H1 (cell line): ENCODE measurements at regions not wholly inside any gene's neighbourhood (a gene's known extent, or its start where the extent isn't known, plus 50 kb on each side); places are given as distances from the start of the nearest gene placed in this dataset.

ENCODE experiments used
- CTCF ChIA-PET: fragments of 300-600 bp; sonication (Branson Sonifier 250); formaldehyde crosslinking; loops from one replicate; lab custom pipeline; 2021; ENCODE audit not compliant: partially characterized antibody; lab: Charles Lee
- POLR2A ChIA-PET: fragments of 300-600 bp; sonication (Branson Sonifier 250); formaldehyde crosslinking; loops from one replicate; lab custom pipeline; 2021; ENCODE audit warnings: inconsistent platforms; ENCODE audit not compliant: partially characterized antibody; lab: Charles Lee
- DNase-seq, 2 experiments: peaks; one replicate each; pipeline versions ENCODE4 v3.0.0 to v3.0.0-alpha.2; 2010 to 2022; ENCODE audit warnings: low spot score in 2 of 2, low read depth in 1 of 2, mixed read lengths in 1 of 2
- FAIRE-seq: peaks from 2 replicates; lab custom pipeline; 2011; peaks lifted over from hg19 to GRCh38; lab: Jason Lieb, UNC
- H2AFZ ChIP-seq: 2 replicates; pipeline ENCODE4 v1.8.1; 2012; ENCODE audit warnings: low read length, inconsistent platforms
- H2AK5ac ChIP-seq: 2 replicates; pipeline ENCODE4 v1.6.1; 2013; ENCODE audit warnings: low read depth, low read length
- H2BK120ac ChIP-seq: replicated peaks from 2 replicates; pipeline ENCODE3; 2013; ENCODE audit warnings: low read depth, low read length, inconsistent platforms
- H2BK12ac ChIP-seq: 2 replicates; pipeline ENCODE4 v1.6.1; 2013; ENCODE audit warnings: low read depth, low read length
- H2BK15ac ChIP-seq: 2 replicates; pipeline ENCODE4 v1.6.1; 2013; ENCODE audit warnings: low read length
- H2BK20ac ChIP-seq: 2 replicates; pipeline ENCODE4 v1.6.1; 2013; ENCODE audit warnings: low read length
- H2BK5ac ChIP-seq: 2 replicates; pipeline ENCODE4 v1.6.1; 2013; ENCODE audit warnings: low read depth, low read length
- H3K14ac ChIP-seq: 2 replicates; pipeline ENCODE4 v1.6.1; 2013; ENCODE audit warnings: inconsistent platforms; ENCODE audit not compliant: insufficient read length
- H3K18ac ChIP-seq: 2 replicates; pipeline ENCODE4 v1.6.1; 2013; ENCODE audit warnings: low read length; ENCODE audit errors: extremely low read depth
- H3K23ac ChIP-seq: 2 replicates; pipeline ENCODE4 v1.6.1; 2013; ENCODE audit warnings: inconsistent platforms; ENCODE audit not compliant: insufficient read length
- H3K23me2 ChIP-seq: 2 replicates; pipeline ENCODE4 v1.6.1; 2013; ENCODE audit warnings: low read depth, low read length
- H3K27ac ChIP-seq: 2 replicates; pipeline ENCODE4 v1.6.1; 2011; ENCODE audit warnings: low read depth, low read length, inconsistent platforms
- H3K27me3 ChIP-seq, 4 experiments: replicated peaks in 1 of 4; 1 replicate in 1 of 4; 2 replicates in 3 of 4; pipeline versions ENCODE4 v1.6.1 to v1.8.1; 2011 to 2013; ENCODE audit warnings: low read length in 3 of 4, mild to moderate bottlenecking in 3 of 4, inconsistent platforms in 2 of 4, mixed read lengths in 2 of 4, moderate library complexity in 1 of 4; ENCODE audit not compliant: control insufficient read depth in 3 of 4, insufficient read depth in 3 of 4; ENCODE audit errors: extremely low read depth in 1 of 4
- H3K36me3 ChIP-seq, 4 experiments: 2 replicates each; pipeline versions ENCODE4 v1.6.1 to v1.8.1; 2011 to 2013; ENCODE audit warnings: mild to moderate bottlenecking in 4 of 4, low read length in 3 of 4, moderate library complexity in 2 of 4, control low read depth in 1 of 4, inconsistent platforms in 1 of 4; ENCODE audit not compliant: insufficient read depth in 4 of 4, control insufficient read depth in 2 of 4
- H3K4ac ChIP-seq: replicated peaks from 2 replicates; pipeline ENCODE3; 2013; ENCODE audit warnings: low read length, low read depth, mixed read lengths, inconsistent platforms; ENCODE audit not compliant: insufficient read length
- H3K4me1 ChIP-seq, 4 experiments: replicated peaks in 1 of 4; 1 replicate in 1 of 4; 2 replicates in 3 of 4; pipeline versions ENCODE4 v1.6.1 to v1.8.1; 2011 to 2013; ENCODE audit warnings: low read length in 3 of 4, inconsistent platforms in 2 of 4, mixed read lengths in 1 of 4; ENCODE audit not compliant: insufficient read depth in 4 of 4, control insufficient read depth in 3 of 4
- H3K4me2 ChIP-seq, 2 experiments: 2 replicates each; pipeline versions ENCODE4 v1.6.1 to v1.8.1; 2011 to 2013; ENCODE audit warnings: low read depth in 2 of 2, low read length in 2 of 2, control low read depth in 1 of 2, inconsistent platforms in 1 of 2, mild to moderate bottlenecking in 1 of 2; ENCODE audit not compliant: insufficient read depth in 1 of 2
- H3K4me3 ChIP-seq, 4 experiments: fragments of 200-600, 300-600 bp in 1 of 4; sonication (generic), shearing (Covaris generic), sonication (Bioruptor Twin) in 1 of 4; 2 replicates each; pipeline versions ENCODE4 v1.5.1 to v1.8.1; 2011 to 2016; ENCODE audit warnings: low read length in 4 of 4, low read depth in 3 of 4, control low read depth in 2 of 4, inconsistent platforms in 2 of 4, mild to moderate bottlenecking in 2 of 4, mixed read lengths in 1 of 4, moderate library complexity in 1 of 4; ENCODE audit not compliant: insufficient read depth in 2 of 4; ENCODE audit errors: extremely low read depth in 1 of 4
- H3K56ac ChIP-seq: replicated peaks from 2 replicates; pipeline ENCODE3; 2013; ENCODE audit warnings: low read depth, mild to moderate bottlenecking, mixed read lengths, low read length, inconsistent platforms; ENCODE audit not compliant: insufficient read length
- H3K79me1 ChIP-seq: 2 replicates; pipeline ENCODE4 v1.6.1; 2013; ENCODE audit warnings: low read depth, low read length, control low read depth
- H3K79me2 ChIP-seq, 2 experiments: 2 replicates each; pipeline versions ENCODE4 v1.6.1 to v1.8.1; 2012 to 2013; ENCODE audit warnings: low read length in 2 of 2, mild to moderate bottlenecking in 2 of 2, inconsistent platforms in 1 of 2; ENCODE audit not compliant: insufficient read depth in 2 of 2, control insufficient read depth in 1 of 2
- H3K9ac ChIP-seq, 4 experiments: replicated peaks in 1 of 4; 1 replicate in 1 of 4; 2 replicates in 3 of 4; pipeline versions ENCODE4 v1.6.1 to v1.8.1; 2011 to 2013; ENCODE audit warnings: low read depth in 3 of 4, low read length in 3 of 4, control low read depth in 2 of 4, mild to moderate bottlenecking in 2 of 4, moderate library complexity in 2 of 4, inconsistent platforms in 1 of 4; ENCODE audit errors: extremely low read depth in 1 of 4
- H3K9me3 ChIP-seq, 2 experiments: 2 replicates each; pipeline versions ENCODE4 v1.6.1 to v1.8.1; 2012 to 2013; ENCODE audit warnings: mild to moderate bottlenecking in 2 of 2, moderate library complexity in 2 of 2, control low read depth in 1 of 2, inconsistent platforms in 1 of 2, low read depth in 1 of 2, low read length in 1 of 2, mixed read lengths in 1 of 2; ENCODE audit not compliant: insufficient read depth in 2 of 2
- H4K20me1 ChIP-seq, 2 experiments: replicated peaks in 1 of 2; 2 replicates each; pipeline versions ENCODE3 to v1.8.1; 2011 to 2013; ENCODE audit warnings: inconsistent platforms in 2 of 2, low read length in 2 of 2, mild to moderate bottlenecking in 1 of 2; ENCODE audit not compliant: insufficient read depth in 2 of 2, control insufficient read depth in 1 of 2
- H4K5ac ChIP-seq: 2 replicates; pipeline ENCODE4 v1.6.1; 2013; ENCODE audit warnings: low read length, low read depth, mixed read lengths, inconsistent platforms; ENCODE audit not compliant: insufficient read length
- H4K8ac ChIP-seq: 2 replicates; pipeline ENCODE4 v1.8.0; 2013; ENCODE audit warnings: mild to moderate bottlenecking, moderate library complexity, low read length, inconsistent platforms; ENCODE audit not compliant: insufficient read depth; ENCODE audit errors: extremely low read depth
- H4K91ac ChIP-seq: replicated peaks from 2 replicates; pipeline ENCODE3; 2013; ENCODE audit warnings: low read length, mixed read lengths, inconsistent platforms; ENCODE audit not compliant: insufficient read length
- CBX5 ChIP-seq: fragments of 300-800, 300-1000 bp; sonication (generic); IDR thresholded peaks from 2 replicates; pipeline ENCODE4 v1.7.1; 2016; ENCODE audit warnings: antibody characterized with exemption, low read length, low read depth
- EGR1 ChIP-seq: IDR thresholded peaks from 2 replicates; pipeline ENCODE4 v1.6.1; 2011; ENCODE audit warnings: low read depth, low read length, borderline replicate concordance
- EP300 ChIP-seq, 2 experiments: IDR thresholded peaks; 1 replicate in 1 of 2; 2 replicates in 1 of 2; pipeline ENCODE4 v1.6.1; 2011 to 2012; ENCODE audit warnings: low read depth in 2 of 2, low read length in 2 of 2, mild to moderate bottlenecking in 2 of 2, borderline replicate concordance in 1 of 2, inconsistent platforms in 1 of 2, moderate library complexity in 1 of 2
- JUND ChIP-seq: IDR thresholded peaks from 2 replicates; pipeline ENCODE4 v1.6.1; 2011; ENCODE audit warnings: mild to moderate bottlenecking, improper control_type of control experiment, low read length
- KDM4A ChIP-seq: IDR thresholded peaks from one replicate; pipeline ENCODE4 v1.7.1; 2012; ENCODE audit warnings: low read depth, mild to moderate bottlenecking, moderate library complexity, low read length, inconsistent platforms; ENCODE audit not compliant: severe bottlenecking
- NANOG ChIP-seq: IDR thresholded peaks from 2 replicates; pipeline ENCODE4 v1.6.1; 2011; ENCODE audit warnings: low read length, low read depth, mild to moderate bottlenecking, inconsistent platforms; ENCODE audit not compliant: insufficient read depth, poor library complexity, severe bottlenecking
- RBBP5 ChIP-seq: IDR thresholded peaks from 2 replicates; pipeline ENCODE4 v1.7.1; 2012; ENCODE audit warnings: low read depth, mild to moderate bottlenecking, inconsistent platforms, low read length, moderate library complexity, borderline replicate concordance
- RFX5 ChIP-seq: IDR thresholded peaks from 2 replicates; pipeline ENCODE4 v1.6.1; 2011; ENCODE audit warnings: low read depth, low read length, improper control_type of control experiment, borderline replicate concordance
- SUZ12 ChIP-seq: fragments of 200-600 bp; sonication (generic); IDR thresholded peaks from 2 replicates; pipeline ENCODE4 v1.6.1; 2012; ENCODE audit warnings: mild to moderate bottlenecking, inconsistent platforms, low read length, moderate library complexity, mixed read lengths
- TAF7 ChIP-seq: optimal IDR thresholded peaks from 2 replicates; pipeline ENCODE3; 2011; ENCODE audit warnings: low read depth, mild to moderate bottlenecking, inconsistent platforms, low read length, moderate library complexity, borderline replicate concordance
- WGBS, 2 experiments: shearing (Covaris generic) in 1 of 2; methylation state at CpG; one replicate each; pipeline versions ENCODE4 v1.1.6 to v1.1.7; 2013 to 2015; ENCODE audit warnings: low lambda C conversion rate in 2 of 2, mixed read lengths in 2 of 2, inconsistent platforms in 1 of 2, low coverage in 1 of 2, missing lambda C conversion rate in 1 of 2; ENCODE audit not compliant: insufficient replicate concordance in 2 of 2, insufficient coverage in 1 of 2, insufficient read length in 1 of 2; ENCODE audit errors: extremely low coverage in 1 of 2, missing lambda C conversion rate in 1 of 2; 5-methylcytosine and 5-hydroxymethylcytosine counted together
- TF ChIP-seq, protein P1 (sequence below), 3 experiments: IDR thresholded peaks; 1 replicate in 2 of 3; 2 replicates in 1 of 3; pipeline versions ENCODE4 v1.5.1 to v1.6.1; 2011; ENCODE audit warnings: low read length in 3 of 3, mild to moderate bottlenecking in 3 of 3, inconsistent platforms in 2 of 3, low read depth in 1 of 3, moderate library complexity in 1 of 3; ENCODE audit not compliant: insufficient read depth in 1 of 3; ENCODE audit errors: control extremely low read depth in 1 of 3

DNA sequence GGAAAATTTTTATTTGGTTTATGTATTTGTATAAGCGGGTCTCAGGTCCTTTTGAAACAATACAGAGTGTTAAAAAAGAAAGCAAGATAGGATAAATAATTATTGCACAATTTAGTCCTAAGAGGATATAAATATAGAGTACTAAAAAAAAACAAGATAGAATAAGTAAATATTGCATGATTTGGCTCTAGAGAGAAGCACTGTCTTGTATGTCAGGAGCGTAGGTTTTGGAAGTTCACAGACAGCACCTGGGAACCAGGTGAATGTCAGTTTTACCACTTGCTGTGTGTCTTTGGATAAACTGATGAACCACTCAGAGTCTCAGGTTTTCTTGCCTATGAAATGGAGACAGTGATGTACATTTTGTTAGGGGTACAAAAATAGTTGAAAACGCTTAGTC is 266.2 kb upstream of the ADAMTSL1 start:
- FAIRE-seq = no peak
- CTCF ChIA-PET = interaction anchor here (0.9 to 15.4 kb wide), 12 partner anchors 9 to 681 kb away, joined by 3 to 217 read pairs (median 4); no protein-coding TSS in a partner anchor
- TF ChIP-seq KDM4A = no peak
- no peak for TF ChIP-seq JUND
- TF ChIP-seq SUZ12 = no peak
- TF ChIP-seq, protein P1, sequence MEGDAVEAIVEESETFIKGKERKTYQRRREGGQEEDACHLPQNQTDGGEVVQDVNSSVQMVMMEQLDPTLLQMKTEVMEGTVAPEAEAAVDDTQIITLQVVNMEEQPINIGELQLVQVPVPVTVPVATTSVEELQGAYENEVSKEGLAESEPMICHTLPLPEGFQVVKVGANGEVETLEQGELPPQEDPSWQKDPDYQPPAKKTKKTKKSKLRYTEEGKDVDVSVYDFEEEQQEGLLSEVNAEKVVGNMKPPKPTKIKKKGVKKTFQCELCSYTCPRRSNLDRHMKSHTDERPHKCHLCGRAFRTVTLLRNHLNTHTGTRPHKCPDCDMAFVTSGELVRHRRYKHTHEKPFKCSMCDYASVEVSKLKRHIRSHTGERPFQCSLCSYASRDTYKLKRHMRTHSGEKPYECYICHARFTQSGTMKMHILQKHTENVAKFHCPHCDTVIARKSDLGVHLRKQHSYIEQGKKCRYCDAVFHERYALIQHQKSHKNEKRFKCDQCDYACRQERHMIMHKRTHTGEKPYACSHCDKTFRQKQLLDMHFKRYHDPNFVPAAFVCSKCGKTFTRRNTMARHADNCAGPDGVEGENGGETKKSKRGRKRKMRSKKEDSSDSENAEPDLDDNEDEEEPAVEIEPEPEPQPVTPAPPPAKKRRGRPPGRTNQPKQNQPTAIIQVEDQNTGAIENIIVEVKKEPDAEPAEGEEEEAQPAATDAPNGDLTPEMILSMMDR (IDR thresholded peaks at IDR 0.05; ENCODE audit: control extremely low read depth in 1 of 3, insufficient read depth in 1 of 3, low read depth in 1 of 3, low read length in 3 of 3) = no peak
- TF ChIP-seq RBBP5 = no peak
- no peak for TF ChIP-seq EP300 (IDR thresholded peaks at IDR 0.05; ENCODE audit: borderline replicate concordance in 1 of 2, low read depth in 2 of 2, low read length in 2 of 2)
- TF ChIP-seq EGR1 = no peak
- TF ChIP-seq NANOG = no peak
- TF ChIP-seq CBX5 = no peak
- no peak for TF ChIP-seq TAF7
- no peak for TF ChIP-seq RFX5

More for the DNA sequence above, 266.2 kb upstream of the ADAMTSL1 start:
- Histone ChIP-seq H2AFZ (no peak overlapping the region), H3K4me1 (peaks cover 0 to 2% (median 0%) of the 10 kb centered on the region in 4 experiments; a peak in 1 of 7 replicates), H2BK5ac (no peak overlapping the region), H3K9ac (no peak overlapping the region), H3K27me3 (no peaks in the 10 kb centered on the region), H3K56ac (no peak overlapping the region), H3K79me2 (no peaks in the 10 kb centered on the region), H3K9me3 (no peaks in the 10 kb centered on the region), H4K8ac (no peak overlapping the region), H2AK5ac (no peak overlapping the region), H2BK20ac (no peak overlapping the region), H3K4ac (no peak overlapping the region), H3K14ac (no peak overlapping the region), H3K23ac (no peak overlapping the region), H3K23me2 (no peaks in the 10 kb centered on the region), H3K27ac (no peak overlapping the region), H4K91ac (no peak overlapping the region), H2BK12ac (no peak overlapping the region), H2BK120ac (no peak overlapping the region), H3K36me3 (no peaks in the 10 kb centered on the region), H4K5ac (no peak overlapping the region), H3K18ac (no peak overlapping the region), H3K4me2 (no peak overlapping the region), H3K79me1 (no peaks in the 10 kb centered on the region), H2BK15ac (no peak overlapping the region), H3K4me3 (no peak overlapping the region), H4K20me1 (no peaks in the 10 kb centered on the region)
- DNase-seq = no peak
- 93% methylated on average over 3 of the region's 3 CpGs; no CpG with 5 or more reads in 1 of the 2 experiments for whole genome bisulfite sequencing, 2 experiments
- POLR2A ChIA-PET = interaction anchor here (0.7 kb wide), 1 partner anchor 13 kb away, joined by 3 read pairs; no protein-coding TSS in a partner anchor
